AG04449 (cell line): ENCODE measurements at regions not wholly inside any gene's neighbourhood (a gene's known extent, or its start where the extent isn't known, plus 50 kb on each side); places are given as distances from the start of the nearest gene placed in this dataset.
"Not testable (repeated sequence)": the region's sequence is repeated elsewhere in the genome, so short reads cannot be mapped to it uniquely, and the experiment has no call there.

Experiments
- CTCF ChIA-PET: fragments of 350-600 bp; formaldehyde crosslinking; extraction: SDS; loops from one replicate; lab custom pipeline; 2021; ENCODE audit warnings: antibody characterized with exemption; lab: Yijun Ruan, JAX
- POLR2A ChIA-PET: fragments of 400-600, 350-600 bp; formaldehyde crosslinking; extraction: SDS; loops from one replicate; lab custom pipeline; 2020; ENCODE audit warnings: antibody characterized with exemption, inconsistent platforms; lab: Yijun Ruan, JAX
- DNase-seq: peaks from one replicate; pipeline ENCODE4 v3.0.0-alpha.2; 2010; ENCODE audit warnings: low read depth, low spot score
- H3K4me3 ChIP-seq: 2 replicates; pipeline ENCODE4 v1.5.1; 2011; ENCODE audit warnings: low read depth, mild to moderate bottlenecking, control low read depth, low read length
- CTCF ChIP-seq: IDR thresholded peaks from one replicate; pipeline ENCODE4 v1.5.1; 2011; ENCODE audit warnings: mild to moderate bottlenecking, moderate library complexity, low read length, control low read depth, inconsistent platforms; ENCODE audit not compliant: insufficient read depth; ENCODE audit errors: missing control alignments

- no peak for TF ChIP-seq CTCF
- ChIA-PET POLR2A (no interaction called here), CTCF (no interaction called here)
- no peak for DNase-seq
- H3K4me3 ChIP-seq, result no peak overlapping the region
These were observed 197.0 kb upstream of the SEMA6A start for GRCh38 chr5:116771466-116772151.

GRCh38 chr5:116769953-116770352 is 195.3 kb upstream of the SEMA6A start:
- POLR2A ChIA-PET, CTCF ChIA-PET, H3K4me3 ChIP-seq, DNase-seq: not testable (repeated sequence)

GRCh38 chr5:116769470-116769869 is 194.8 kb upstream of the SEMA6A start:
- no peak for DNase-seq
- no peak for TF ChIP-seq CTCF
- POLR2A ChIA-PET, result no interaction called here
- no peak overlapping the region for H3K4me3 ChIP-seq
- CTCF ChIA-PET, result no interaction called here

- no peak for TF ChIP-seq CTCF
- no peak overlapping the region for H3K4me3 ChIP-seq
- DNase-seq, result no peak
- POLR2A ChIA-PET, result no interaction called here
- CTCF ChIA-PET, result no interaction called here
These were observed 191.9 kb upstream of the SEMA6A start for GRCh38 chr5:116766470-116766947.

- ChIA-PET POLR2A (no interaction called here), CTCF (no interaction called here)
- no peak for TF ChIP-seq CTCF
- DNase-seq, result no peak
- no peak overlapping the region for H3K4me3 ChIP-seq
These were observed 190.8 kb upstream of the SEMA6A start for GRCh38 chr5:116765441-116765840.

- ChIA-PET CTCF (no interaction called here), POLR2A (no interaction called here)
These were observed 190.3 kb upstream of the SEMA6A start for GRCh38 chr5:116764941-116765340.

More at GRCh38 chr5:116764941-116765340, 190.3 kb upstream of the SEMA6A start:
- DNase-seq, result no peak
- TF ChIP-seq CTCF, result no peak
- H3K4me3 ChIP-seq, result no peak overlapping the region
